GM12874 (cell line): ENCODE measurements at regions not wholly inside any gene's neighbourhood (a gene's known extent, or its start where the extent isn't known, plus 50 kb on each side); places are given as distances from the start of the nearest gene placed in this dataset.

ENCODE experiments used
- CTCF ChIP-seq: IDR thresholded peaks from 2 replicates; pipeline ENCODE4 v1.5.1; 2011; ENCODE audit warnings: low read depth, mild to moderate bottlenecking, control low read depth, low read length, moderate library complexity; ENCODE audit not compliant: insufficient read depth

GRCh38 chr20:24834310-24834709, 114.8 kb upstream of the CST7 start:
- TF ChIP-seq CTCF = no peak

GRCh38 chr20:24835195-24835594, 113.9 kb upstream of the CST7 start:
- TF ChIP-seq CTCF = no peak

- no peak for TF ChIP-seq CTCF
Observed at GRCh38 chr20:24836041-24836533, 113.0 kb upstream of the CST7 start.

DNA sequence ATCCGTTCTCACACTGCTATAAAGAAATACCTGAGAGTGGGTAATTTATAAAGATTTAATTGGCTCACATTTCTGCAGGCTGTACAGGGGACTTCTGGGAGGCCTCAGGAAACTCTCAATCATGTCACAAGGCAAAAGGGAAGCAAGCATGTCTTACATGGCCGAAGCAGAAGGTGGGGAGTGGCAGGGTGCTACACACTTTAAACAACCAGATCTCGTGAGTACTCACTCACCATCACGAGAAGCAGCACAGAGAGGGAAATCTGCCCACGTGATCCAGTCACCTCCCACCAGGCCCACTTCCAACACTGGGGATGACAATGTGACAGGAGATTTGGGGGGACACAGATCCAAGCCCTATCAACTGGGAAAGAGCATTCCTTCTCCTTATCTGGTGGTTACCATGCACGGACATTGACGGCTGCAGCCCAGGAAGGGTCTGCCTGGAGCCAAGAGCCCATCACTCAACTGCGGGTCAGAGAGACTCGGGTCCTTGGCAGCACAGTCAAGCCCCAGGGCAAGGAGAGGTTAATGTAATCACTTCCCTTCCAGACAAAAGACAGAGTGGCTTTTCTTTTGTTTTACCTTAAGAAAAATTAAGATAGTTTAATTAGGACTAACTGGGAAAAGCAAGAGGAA, 112.3 kb upstream of the CST7 start:
- TF ChIP-seq CTCF = no peak

GRCh38 chr20:24837781-24838450, 111.2 kb upstream of the CST7 start:
- TF ChIP-seq CTCF = no peak

DNA sequence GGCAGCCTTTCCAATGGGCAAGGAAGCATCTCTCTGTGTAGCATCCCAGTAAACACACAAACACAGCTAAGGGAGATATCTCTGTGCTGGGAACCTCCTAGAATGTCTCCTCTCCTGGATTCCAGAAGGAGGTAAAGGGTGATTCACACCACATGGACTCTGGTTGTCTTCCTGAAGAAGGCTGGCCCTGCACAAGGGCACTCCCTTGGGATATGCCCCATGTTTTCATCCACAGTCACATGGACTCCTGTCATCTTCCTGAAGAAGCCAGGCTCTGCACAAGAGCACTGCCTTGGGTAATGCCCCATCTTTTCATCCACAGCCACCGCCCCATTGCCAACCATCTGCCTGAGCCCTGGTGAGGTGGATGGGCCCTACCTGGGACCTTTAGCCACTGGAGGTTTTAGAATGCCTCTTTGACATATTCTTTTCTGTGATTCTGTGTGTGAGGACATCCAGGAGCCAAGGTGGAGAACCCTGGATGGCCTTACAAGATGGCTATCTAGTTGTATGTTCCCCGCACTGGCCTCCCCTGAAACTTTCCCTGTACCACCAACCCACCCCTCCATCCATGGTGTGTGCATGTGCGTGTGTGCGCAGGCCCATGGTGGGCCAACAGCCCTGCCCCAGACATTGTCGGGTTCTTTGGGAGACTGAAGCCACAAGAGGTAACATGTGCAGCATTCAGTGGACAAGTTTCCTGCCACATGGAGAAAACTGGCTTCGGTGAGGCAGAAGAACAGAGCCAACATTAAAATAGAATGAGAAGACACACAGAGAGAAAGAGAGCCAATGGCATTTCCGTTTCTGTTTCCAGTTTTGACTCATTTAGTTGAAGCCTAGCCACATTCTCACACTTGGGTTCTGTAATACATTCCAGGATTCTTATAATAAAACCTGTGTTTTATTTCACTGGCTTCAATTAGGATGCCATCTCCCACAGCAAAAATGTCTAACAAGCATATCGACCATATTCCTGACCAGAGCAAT, 110.2 kb upstream of the CST7 start:
- TF ChIP-seq CTCF = no peak
